Erythroblast (primary cell): ENCODE measurements at regions not wholly inside any gene's neighbourhood (a gene's known extent, or its start where the extent isn't known, plus 50 kb on each side); places are given as distances from the start of the nearest gene placed in this dataset.

Experiments
- GATA1 ChIP-seq: IDR thresholded peaks from 2 replicates; pipeline ENCODE4 v1.6.1; 2011; ENCODE audit warnings: low read depth, mild to moderate bottlenecking, control low read depth, low read length, moderate library complexity
- POLR2A ChIP-seq: IDR thresholded peaks from 2 replicates; pipeline ENCODE4 v1.6.1; 2011; ENCODE audit warnings: mild to moderate bottlenecking, low read length

DNA sequence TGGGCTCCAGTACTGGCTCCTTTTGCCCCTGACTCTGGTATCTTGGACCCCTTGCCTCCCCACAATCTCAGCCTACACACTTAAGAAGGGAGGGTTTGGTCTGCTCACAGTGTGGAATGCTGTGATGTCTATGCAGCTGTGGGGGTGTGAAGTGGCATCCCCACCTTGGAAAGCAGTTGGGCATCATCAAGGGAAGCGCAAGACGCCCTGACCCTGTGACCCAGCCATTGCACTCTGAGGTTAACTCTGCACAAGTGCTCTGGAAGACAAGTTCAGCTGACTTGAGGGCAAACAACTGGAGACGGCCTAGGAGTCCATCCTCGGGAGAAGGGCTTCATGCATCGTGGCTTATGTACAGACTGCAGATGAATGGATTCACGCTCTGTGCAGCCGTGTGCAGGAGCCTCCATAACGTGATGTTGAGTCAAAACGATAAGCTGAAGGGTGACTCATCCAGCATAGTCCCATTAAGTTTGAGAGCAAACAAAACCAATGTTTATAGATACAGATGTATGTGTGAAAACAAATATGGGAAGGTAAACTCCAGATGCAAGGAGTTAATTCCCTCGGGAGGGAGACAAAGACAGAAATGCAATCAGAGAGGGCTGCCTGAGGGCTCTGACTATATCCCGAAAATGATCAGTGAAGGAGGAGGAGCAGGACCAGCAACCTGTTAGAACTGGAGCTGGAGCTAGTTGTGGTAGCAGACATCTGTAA lies 86.8 kb downstream of the LSM3 start:
- no peak for TF ChIP-seq POLR2A
- TF ChIP-seq GATA1, result no peak
